RWPE2 (cell line): ENCODE measurements at regions not wholly inside any gene's neighbourhood (a gene's known extent, or its start where the extent isn't known, plus 50 kb on each side); places are given as distances from the start of the nearest gene placed in this dataset.

Experiments used
- ATAC-seq: fragments of 200-7000 bp; cut with Tn5 transposase; 3 replicates; pipeline ENCODE4 v1.9.1; 2021; ENCODE audit warnings: low read depth
- DNase-seq: peaks from one replicate; pipeline ENCODE4 v3.0.0-alpha.2; 2020; ENCODE audit warnings: low spot score
- H3K27ac ChIP-seq: fragments of 450-650 bp; 2 replicates; pipeline ENCODE4 v1.5.1; 2017; ENCODE audit warnings: mild to moderate bottlenecking; ENCODE audit not compliant: poor library complexity, severe bottlenecking
- H3K27me3 ChIP-seq: fragments of 250-450 bp; sonication (Bioruptor Pico); 2 replicates; pipeline ENCODE4 v1.5.1; 2021; ENCODE audit warnings: mild to moderate bottlenecking, moderate library complexity; ENCODE audit not compliant: insufficient read depth, poor library complexity, severe bottlenecking
- H3K36me3 ChIP-seq: fragments of 250-450 bp; sonication (Bioruptor Pico); 2 replicates; pipeline ENCODE4 v1.5.1; 2020; ENCODE audit warnings: low read depth, mild to moderate bottlenecking, moderate library complexity
- H3K4me1 ChIP-seq: fragments of 250-450 bp; sonication (Bioruptor Pico); 2 replicates; pipeline ENCODE4 v1.5.1; 2021; ENCODE audit warnings: mild to moderate bottlenecking, moderate library complexity; ENCODE audit not compliant: insufficient read depth, poor library complexity, severe bottlenecking
- H3K4me3 ChIP-seq: fragments of 250-450 bp; sonication (Bioruptor Pico); 2 replicates; pipeline ENCODE4 v1.5.1; 2021; ENCODE audit warnings: mild to moderate bottlenecking, moderate library complexity; ENCODE audit not compliant: severe bottlenecking
- H3K9me3 ChIP-seq: fragments of 250-450 bp; sonication (Bioruptor Pico); 2 replicates; pipeline ENCODE4 v1.5.1; 2021; ENCODE audit warnings: mild to moderate bottlenecking, moderate library complexity; ENCODE audit not compliant: severe bottlenecking
- TF ChIP-seq, protein P1 (sequence below): fragments of 450-650 bp; IDR thresholded peaks from one replicate; pipeline ENCODE4 v1.5.1; 2017; ENCODE audit warnings: mild to moderate bottlenecking, moderate library complexity; ENCODE audit not compliant: poor library complexity, severe bottlenecking

GRCh38 chr2:181170256-181170655 is 189.9 kb downstream of the UBE2E3 start:
- no peak overlapping the region for H3K4me3 ChIP-seq
- ATAC-seq (no peak), DNase-seq (no peak)
- no peaks in the 10 kb centered on the region for H3K9me3 ChIP-seq
- H3K27me3 ChIP-seq, result no peaks in the 10 kb centered on the region
- no peak overlapping the region for H3K27ac ChIP-seq
- TF ChIP-seq, protein P1, sequence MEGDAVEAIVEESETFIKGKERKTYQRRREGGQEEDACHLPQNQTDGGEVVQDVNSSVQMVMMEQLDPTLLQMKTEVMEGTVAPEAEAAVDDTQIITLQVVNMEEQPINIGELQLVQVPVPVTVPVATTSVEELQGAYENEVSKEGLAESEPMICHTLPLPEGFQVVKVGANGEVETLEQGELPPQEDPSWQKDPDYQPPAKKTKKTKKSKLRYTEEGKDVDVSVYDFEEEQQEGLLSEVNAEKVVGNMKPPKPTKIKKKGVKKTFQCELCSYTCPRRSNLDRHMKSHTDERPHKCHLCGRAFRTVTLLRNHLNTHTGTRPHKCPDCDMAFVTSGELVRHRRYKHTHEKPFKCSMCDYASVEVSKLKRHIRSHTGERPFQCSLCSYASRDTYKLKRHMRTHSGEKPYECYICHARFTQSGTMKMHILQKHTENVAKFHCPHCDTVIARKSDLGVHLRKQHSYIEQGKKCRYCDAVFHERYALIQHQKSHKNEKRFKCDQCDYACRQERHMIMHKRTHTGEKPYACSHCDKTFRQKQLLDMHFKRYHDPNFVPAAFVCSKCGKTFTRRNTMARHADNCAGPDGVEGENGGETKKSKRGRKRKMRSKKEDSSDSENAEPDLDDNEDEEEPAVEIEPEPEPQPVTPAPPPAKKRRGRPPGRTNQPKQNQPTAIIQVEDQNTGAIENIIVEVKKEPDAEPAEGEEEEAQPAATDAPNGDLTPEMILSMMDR, result no peak
- H3K36me3 ChIP-seq, result no peaks in the 10 kb centered on the region
- H3K4me1 ChIP-seq, result no peaks in the 10 kb centered on the region

DNA sequence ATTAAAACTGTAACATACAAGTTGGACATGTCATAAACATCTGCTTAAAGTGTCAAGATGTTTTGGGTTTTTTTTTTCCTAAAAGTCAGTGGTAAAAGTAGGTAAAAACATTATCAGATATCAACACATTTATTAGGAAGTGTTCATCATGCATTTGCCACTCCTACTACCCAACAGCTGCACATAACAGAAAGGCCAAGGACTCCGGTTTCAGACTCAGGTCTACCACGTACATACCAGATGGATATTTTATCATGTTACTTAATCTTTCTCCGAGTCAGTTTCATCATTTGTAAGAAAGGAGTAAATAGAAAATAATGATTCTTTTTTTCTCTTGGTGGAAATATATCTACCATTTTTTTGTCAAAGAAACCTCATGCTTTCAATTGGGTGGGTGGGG is 192.3 kb downstream of the UBE2E3 start:
- Histone ChIP-seq H3K36me3 (no peaks in the 10 kb centered on the region), H3K27me3 (no peaks in the 10 kb centered on the region), H3K27ac (no peak overlapping the region), H3K9me3 (no peaks in the 10 kb centered on the region), H3K4me3 (no peak overlapping the region), H3K4me1 (no peaks in the 10 kb centered on the region)
- TF ChIP-seq, protein P1, result no peak
- DNase-seq, result no peak
- ATAC-seq, result no peak

GRCh38 chr2:181174611-181175580 is 194.5 kb downstream of the UBE2E3 start:
- H3K27ac ChIP-seq, result no peak overlapping the region
- ATAC-seq (no peak), DNase-seq (no peak)
- no peaks in the 10 kb centered on the region for H3K27me3 ChIP-seq
- TF ChIP-seq, protein P1, result no peak
- no peaks in the 10 kb centered on the region for H3K9me3 ChIP-seq
- no peak overlapping the region for H3K4me3 ChIP-seq
- H3K4me1 ChIP-seq, result no peaks in the 10 kb centered on the region
- no peaks in the 10 kb centered on the region for H3K36me3 ChIP-seq

DNA sequence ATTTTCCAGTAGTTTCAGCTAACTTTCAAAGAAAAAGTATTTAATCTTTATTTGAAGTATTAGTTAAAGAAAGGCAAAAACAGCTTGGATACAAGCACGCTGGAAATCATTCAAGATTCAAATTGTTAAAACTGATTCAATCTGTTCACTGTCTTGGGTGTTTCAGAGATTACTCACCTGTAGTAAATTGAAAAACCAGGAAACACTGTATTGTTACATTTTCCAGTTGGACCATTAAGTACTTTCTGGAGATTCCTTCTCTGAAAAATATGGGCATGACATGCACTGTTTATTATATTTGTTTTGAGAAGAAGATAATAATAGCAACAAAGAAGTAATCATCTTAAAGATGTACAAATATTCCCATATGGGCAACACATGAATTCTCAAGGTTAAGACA is 196.1 kb downstream of the UBE2E3 start:
- Histone ChIP-seq H3K4me1 (no peaks in the 10 kb centered on the region), H3K4me3 (no peak overlapping the region)
- no peak for ATAC-seq

More for the DNA sequence above, 196.1 kb downstream of the UBE2E3 start:
- Histone ChIP-seq H3K36me3 (no peaks in the 10 kb centered on the region), H3K9me3 (no peaks in the 10 kb centered on the region), H3K27ac (no peak overlapping the region), H3K27me3 (no peaks in the 10 kb centered on the region)
- DNase-seq, result no peak
- TF ChIP-seq, protein P1, result no peak
